KMS-11 (cell line): ENCODE measurements at regions not wholly inside any gene's neighbourhood (a gene's known extent, or its start where the extent isn't known, plus 50 kb on each side); places are given as distances from the start of the nearest gene placed in this dataset.

Source experiments
- H2AFZ ChIP-seq: fragments of 200-600 bp; sonication (generic); 2 replicates; pipeline ENCODE4 v1.6.1; 2016; ENCODE audit warnings: antibody characterized with exemption, mixed run types, low read depth
- H3K27ac ChIP-seq: fragments of 200-600 bp; sonication (generic); 2 replicates; pipeline ENCODE4 v1.6.1; 2016; ENCODE audit warnings: mild to moderate bottlenecking, mixed run types
- H3K27me3 ChIP-seq: fragments of 200-600 bp; sonication (generic); 2 replicates; pipeline ENCODE4 v1.6.1; 2017; ENCODE audit warnings: mild to moderate bottlenecking, low read depth, mixed run types, moderate library complexity; ENCODE audit not compliant: insufficient read depth
- H3K36me3 ChIP-seq: fragments of 200-600 bp; sonication (generic); 2 replicates; pipeline ENCODE4 v1.6.1; 2017; ENCODE audit warnings: mild to moderate bottlenecking, mixed run types; ENCODE audit not compliant: insufficient read depth
- H3K4me1 ChIP-seq: fragments of 200-600 bp; sonication (generic); 2 replicates; pipeline ENCODE4 v1.6.1; 2016; ENCODE audit warnings: mild to moderate bottlenecking, low read depth, mixed run types; ENCODE audit not compliant: poor library complexity, severe bottlenecking
- H3K4me2 ChIP-seq: fragments of 200-600 bp; sonication (generic); 2 replicates; pipeline ENCODE4 v1.7.0; 2016; ENCODE audit warnings: mild to moderate bottlenecking, mixed run types
- H3K4me3 ChIP-seq: fragments of 200-600 bp; sonication (generic); IDR thresholded peaks from 2 replicates; pipeline ENCODE4 v1.6.1; 2017; ENCODE audit warnings: low read depth, low read length, mixed read lengths; ENCODE audit not compliant: insufficient read depth
- H3K79me2 ChIP-seq: fragments of 200-600 bp; sonication (generic); 2 replicates; pipeline ENCODE4 v1.6.1; 2016; ENCODE audit warnings: low read depth, mixed run types; ENCODE audit not compliant: insufficient read depth
- H3K9ac ChIP-seq: fragments of 200-600 bp; sonication (generic); 2 replicates; pipeline ENCODE4 v1.6.1; 2016; ENCODE audit warnings: mild to moderate bottlenecking, mixed run types
- H4K20me1 ChIP-seq: fragments of 200-600 bp; sonication (generic); 2 replicates; pipeline ENCODE4 v1.6.1; 2016; ENCODE audit warnings: mild to moderate bottlenecking, mixed run types; ENCODE audit not compliant: insufficient read depth
- CTCF ChIP-seq: fragments of 200-600 bp; sonication (generic); conservative IDR thresholded peaks from 2 replicates; pipeline ENCODE4 v1.6.1; 2017; ENCODE audit warnings: low read depth, mild to moderate bottlenecking, antibody characterized with exemption, low read length, moderate library complexity, mixed read lengths

DNA sequence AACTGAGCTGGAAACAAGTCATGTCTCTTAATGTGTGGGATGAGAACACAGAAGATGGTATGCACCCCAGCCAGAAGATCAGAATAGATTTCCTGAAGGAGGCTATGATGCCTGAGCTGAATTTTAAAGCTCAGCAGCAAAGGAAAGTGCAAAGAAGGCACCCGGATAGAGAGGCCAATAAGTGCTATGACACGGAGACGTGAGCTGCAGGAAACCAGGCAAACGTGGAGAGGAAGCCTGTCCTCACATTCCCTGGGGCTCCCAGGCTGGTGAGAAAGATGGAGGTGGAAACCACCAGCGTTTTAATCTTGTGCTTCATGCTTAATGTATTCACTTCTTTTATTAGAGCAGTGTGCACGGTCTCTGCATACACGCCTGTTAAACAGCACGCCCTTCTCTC is 302.1 kb downstream of the HAPSTR1 start:
- Histone ChIP-seq H3K27ac (no peak overlapping the region), H3K9ac (no peak overlapping the region), H2AFZ (no peak overlapping the region), H4K20me1 (no peaks in the 10 kb centered on the region), H3K4me3 (no peak overlapping the region), H3K36me3 (no peaks in the 10 kb centered on the region), H3K4me1 (no peaks in the 10 kb centered on the region), H3K79me2 (no peaks in the 10 kb centered on the region), H3K27me3 (no peaks in the 10 kb centered on the region), H3K4me2 (no peak overlapping the region)
- no peak for TF ChIP-seq CTCF

DNA sequence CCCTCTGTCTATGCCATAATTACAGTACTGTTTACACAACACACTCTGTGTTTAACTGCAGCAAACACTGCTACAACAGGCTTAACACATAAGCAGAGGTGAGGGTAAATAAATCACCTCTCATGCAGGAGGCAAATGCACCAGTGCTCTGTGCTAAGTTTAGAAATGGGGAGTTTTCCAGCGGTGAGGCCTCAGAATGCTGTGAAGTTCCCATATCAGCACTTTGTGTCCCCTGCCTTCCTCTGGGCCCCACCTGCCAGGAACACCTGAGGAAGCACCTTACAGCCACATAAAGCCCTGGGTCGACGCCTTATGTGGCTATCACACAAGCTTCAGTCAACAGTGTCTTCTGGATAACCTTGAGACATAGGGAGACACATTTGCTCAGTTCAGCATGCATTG is 304.5 kb downstream of the HAPSTR1 start:
- Histone ChIP-seq H3K9ac (no peak overlapping the region), H3K4me3 (no peak overlapping the region), H3K4me1 (no peaks in the 10 kb centered on the region), H3K4me2 (no peak overlapping the region), H3K36me3 (no peaks in the 10 kb centered on the region), H3K27ac (no peak overlapping the region), H2AFZ (no peak overlapping the region), H3K79me2 (no peaks in the 10 kb centered on the region), H3K27me3 (no peaks in the 10 kb centered on the region), H4K20me1 (no peaks in the 10 kb centered on the region)
- TF ChIP-seq CTCF = no peak

- Histone ChIP-seq H3K4me3 (no peak overlapping the region), H3K4me2 (no peak overlapping the region), H3K4me1 (no peaks in the 10 kb centered on the region), H3K36me3 (no peaks in the 10 kb centered on the region), H3K9ac (no peak overlapping the region), H4K20me1 (no peaks in the 10 kb centered on the region), H3K79me2 (no peaks in the 10 kb centered on the region), H3K27me3 (no peaks in the 10 kb centered on the region), H3K27ac (no peak overlapping the region), H2AFZ (no peak overlapping the region)
- no peak for TF ChIP-seq CTCF
These were observed 308.1 kb downstream of the HAPSTR1 start for GRCh38 chr16:9399573-9399972.

DNA sequence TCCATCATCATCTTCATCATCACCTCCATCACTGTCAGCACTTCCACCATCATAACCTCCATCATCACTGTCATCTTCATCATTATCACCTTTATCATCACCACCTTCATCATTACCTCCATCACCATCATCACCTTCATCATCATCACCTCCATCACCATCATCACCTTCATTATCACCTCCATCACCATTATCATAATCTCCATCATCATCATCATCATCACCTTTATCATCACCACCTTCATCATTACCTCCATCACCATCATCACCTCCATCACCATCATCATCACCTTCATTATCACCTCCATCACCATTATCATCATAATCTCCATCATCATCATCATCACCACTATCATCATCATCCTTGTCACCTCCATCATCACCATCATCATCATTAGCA is 309.7 kb downstream of the HAPSTR1 start:
- Histone ChIP-seq H3K9ac (no peak overlapping the region), H4K20me1 (no peaks in the 10 kb centered on the region), H3K36me3 (no peaks in the 10 kb centered on the region), H3K4me3 (no peak overlapping the region), H3K4me1 (no peaks in the 10 kb centered on the region), H2AFZ (no peak overlapping the region), H3K27me3 (no peaks in the 10 kb centered on the region), H3K79me2 (no peaks in the 10 kb centered on the region), H3K27ac (no peak overlapping the region), H3K4me2 (no peak overlapping the region)
- no peak for TF ChIP-seq CTCF
